ENCODE measurements at regions not wholly inside any gene's neighbourhood (a gene's known extent, or its start where the extent isn't known, plus 50 kb on each side); places are given as distances from the start of the nearest gene placed in this dataset.

DNA sequence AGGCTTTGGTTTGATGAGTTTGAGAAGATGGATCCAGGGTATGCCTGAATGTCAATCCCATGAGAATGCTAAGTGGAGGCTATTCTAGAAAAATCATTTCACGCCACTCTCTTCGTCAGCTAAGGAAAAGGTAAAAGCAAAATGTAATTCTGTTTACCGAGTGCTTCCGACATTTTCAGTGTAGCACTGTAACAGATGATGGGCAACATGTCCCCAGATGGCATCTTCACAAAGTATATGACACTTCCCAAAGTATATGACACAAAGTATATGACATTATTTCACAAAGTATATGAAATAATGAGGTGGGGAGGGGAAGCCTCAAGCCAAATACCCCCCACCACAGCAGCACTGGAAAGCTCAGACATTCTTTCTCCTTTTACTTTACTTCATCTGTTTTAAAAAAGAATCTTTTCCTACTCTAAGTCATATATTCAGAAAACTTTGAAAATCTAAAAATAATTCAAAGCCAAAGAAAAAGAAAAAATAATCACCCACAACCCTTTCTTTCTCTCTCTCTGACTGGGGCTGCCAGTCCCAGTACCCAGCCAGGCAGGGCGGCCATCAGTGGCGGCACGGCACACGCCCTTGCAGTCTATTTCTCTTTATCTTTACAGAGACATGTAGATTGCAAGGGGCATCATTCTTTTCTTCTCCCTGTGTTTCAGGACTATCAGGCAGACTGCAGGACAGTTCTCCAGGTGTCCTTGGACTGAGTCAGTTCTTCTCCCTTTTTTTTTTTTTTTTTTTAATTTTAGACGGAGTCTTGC, 179.8 kb downstream of the SNX10 start:
- intact Hi-C loops (cut with DNase I): no loop called here
- Histone ChIP-seq H3K4me1 (no peaks in the 10 kb centered on the region), H3K9me3 (no peaks in the 10 kb centered on the region), H3K27me3 (ENCODE audit: insufficient read depth in 3 of 3, low read length in 2 of 3) (no peaks in the 10 kb centered on the region), H3K36me3 (ENCODE audit: insufficient read depth in 1 of 2, low read depth in 1 of 2) (no peaks in the 10 kb centered on the region), H3K4me3 (no peak overlapping the region), H3K27ac (no peak overlapping the region)
- ATAC-seq (no peak), DNase-seq (no peak)
- 90 to 97% (median 91%) methylated on average over 9 of the region's 9 CpGs for WGBS, 3 donors
- TF ChIP-seq, protein P1, sequence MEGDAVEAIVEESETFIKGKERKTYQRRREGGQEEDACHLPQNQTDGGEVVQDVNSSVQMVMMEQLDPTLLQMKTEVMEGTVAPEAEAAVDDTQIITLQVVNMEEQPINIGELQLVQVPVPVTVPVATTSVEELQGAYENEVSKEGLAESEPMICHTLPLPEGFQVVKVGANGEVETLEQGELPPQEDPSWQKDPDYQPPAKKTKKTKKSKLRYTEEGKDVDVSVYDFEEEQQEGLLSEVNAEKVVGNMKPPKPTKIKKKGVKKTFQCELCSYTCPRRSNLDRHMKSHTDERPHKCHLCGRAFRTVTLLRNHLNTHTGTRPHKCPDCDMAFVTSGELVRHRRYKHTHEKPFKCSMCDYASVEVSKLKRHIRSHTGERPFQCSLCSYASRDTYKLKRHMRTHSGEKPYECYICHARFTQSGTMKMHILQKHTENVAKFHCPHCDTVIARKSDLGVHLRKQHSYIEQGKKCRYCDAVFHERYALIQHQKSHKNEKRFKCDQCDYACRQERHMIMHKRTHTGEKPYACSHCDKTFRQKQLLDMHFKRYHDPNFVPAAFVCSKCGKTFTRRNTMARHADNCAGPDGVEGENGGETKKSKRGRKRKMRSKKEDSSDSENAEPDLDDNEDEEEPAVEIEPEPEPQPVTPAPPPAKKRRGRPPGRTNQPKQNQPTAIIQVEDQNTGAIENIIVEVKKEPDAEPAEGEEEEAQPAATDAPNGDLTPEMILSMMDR (IDR thresholded peaks at IDR 0.05): no peak

DNA sequence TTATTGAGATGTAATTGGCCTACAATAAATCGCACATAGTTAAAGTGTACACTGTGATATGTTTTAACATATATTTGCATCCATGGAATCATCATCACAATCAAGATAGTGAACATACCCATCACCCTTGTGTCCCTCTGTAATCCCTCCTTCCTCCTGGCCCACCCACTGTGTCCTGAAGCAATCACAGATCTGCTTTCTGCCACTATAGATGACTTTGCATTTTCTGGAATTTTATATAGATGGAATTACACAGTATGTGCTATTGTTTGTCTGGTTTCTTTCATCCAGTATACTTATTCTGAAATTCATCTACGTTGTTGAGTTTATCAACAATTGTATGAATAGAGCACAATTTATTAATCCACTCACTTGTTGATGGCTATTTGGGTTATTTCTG, 181.3 kb downstream of the SNX10 start:
- H3K27ac ChIP-seq: no peak overlapping the region
- H3K9me3 ChIP-seq: no peaks in the 10 kb centered on the region
- intact Hi-C loops (cut with DNase I): no loop called here
- no peak for DNase-seq
- WGBS, 3 donors: 91 to 100% (median 95%) methylated on average over 2 of the region's 2 CpGs
- TF ChIP-seq, protein P1 (IDR thresholded peaks at IDR 0.05): no peak
- ATAC-seq: no peak
- no peak overlapping the region for H3K4me3 ChIP-seq
- no peaks in the 10 kb centered on the region for H3K4me1 ChIP-seq
- no peaks in the 10 kb centered on the region for H3K27me3 ChIP-seq (ENCODE audit: insufficient read depth in 3 of 3, low read length in 2 of 3)
- H3K36me3 ChIP-seq (ENCODE audit: insufficient read depth in 1 of 2, low read depth in 1 of 2): no peaks in the 10 kb centered on the region

DNA sequence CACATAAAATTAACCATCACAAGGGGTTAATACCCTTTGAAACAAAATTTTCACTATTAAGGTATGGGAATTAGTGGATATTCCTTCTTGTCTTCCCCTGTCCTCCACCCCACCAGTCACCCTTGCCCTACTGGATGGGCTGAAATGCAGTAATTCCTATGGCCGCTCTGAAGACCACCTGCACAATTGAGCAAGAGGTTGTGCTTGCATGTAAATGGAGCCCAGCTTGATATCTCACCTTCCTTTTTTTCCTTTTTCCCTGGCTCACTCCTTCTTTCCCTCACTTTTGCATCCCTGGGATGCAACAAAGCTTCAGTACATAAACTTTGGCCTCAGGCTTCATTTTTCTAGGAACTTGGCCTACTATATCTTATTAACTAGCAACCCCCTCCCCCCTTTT, 184.6 kb downstream of the SNX10 start:
- Histone ChIP-seq H3K4me3 (no peak overlapping the region), H3K9me3 (no peaks in the 10 kb centered on the region), H3K27me3 (ENCODE audit: insufficient read depth in 3 of 3, low read length in 2 of 3) (no peaks in the 10 kb centered on the region), H3K36me3 (ENCODE audit: insufficient read depth in 1 of 2, low read depth in 1 of 2) (no peaks in the 10 kb centered on the region), H3K4me1 (no peaks in the 10 kb centered on the region), H3K27ac (no peak overlapping the region)
- DNase-seq (no peak), ATAC-seq (no peak)
- 91 to 98% (median 96%) methylated on average over 1 of the region's 1 CpG for WGBS, 3 donors
- intact Hi-C loops (cut with DNase I): no loop called here
- TF ChIP-seq, protein P1 (IDR thresholded peaks at IDR 0.05): no peak

DNA sequence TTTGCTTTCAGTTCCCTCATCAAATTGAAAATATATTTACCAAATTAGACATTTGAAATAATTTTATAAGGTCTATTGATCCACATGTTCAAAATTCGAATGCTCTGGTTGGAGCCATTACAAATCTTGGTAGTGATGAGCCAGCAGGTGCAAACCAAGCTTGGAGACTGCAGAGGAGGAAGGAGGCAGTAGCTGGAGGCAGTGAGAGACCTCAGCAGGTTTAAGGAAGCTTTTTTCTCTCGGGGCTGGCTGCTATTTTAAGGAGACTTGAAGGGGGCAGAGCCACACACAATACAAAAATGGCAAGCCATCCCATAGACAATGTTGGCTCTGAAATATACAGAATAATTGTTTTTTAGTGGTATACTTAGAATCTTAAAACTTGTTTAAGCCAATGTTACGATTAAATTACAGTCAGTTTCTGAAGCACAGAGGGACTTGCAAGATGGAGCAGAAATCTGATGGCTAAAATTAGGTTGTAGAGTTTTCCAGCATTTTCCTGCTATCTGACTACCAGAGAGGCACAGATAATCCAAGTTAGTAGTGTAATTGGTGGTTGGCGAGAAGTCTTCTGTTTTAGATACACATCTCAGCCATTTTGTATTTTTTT, 185.8 kb downstream of the SNX10 start:
- H3K27ac ChIP-seq: no peak overlapping the region
- intact Hi-C loops (cut with DNase I): no loop called here
- DNase-seq (no peak), ATAC-seq (no peak)
- H3K27me3 ChIP-seq (ENCODE audit: insufficient read depth in 3 of 3, low read length in 2 of 3): no peaks in the 10 kb centered on the region
- H3K36me3 ChIP-seq (ENCODE audit: insufficient read depth in 1 of 2, low read depth in 1 of 2): no peaks in the 10 kb centered on the region
- no peaks in the 10 kb centered on the region for H3K9me3 ChIP-seq
- no peaks in the 10 kb centered on the region for H3K4me1 ChIP-seq
- TF ChIP-seq, protein P1 (IDR thresholded peaks at IDR 0.05): no peak
- no peak overlapping the region for H3K4me3 ChIP-seq
- 64 to 71% (median 67%) methylated on average over 4 of the region's 4 CpGs for WGBS, 3 donors
